DOHH2 (cell line): ENCODE measurements at regions not wholly inside any gene's neighbourhood (a gene's known extent, or its start where the extent isn't known, plus 50 kb on each side); places are given as distances from the start of the nearest gene placed in this dataset.

ENCODE experiments used
- H3F3A ChIP-seq: fragments of 200-600 bp; sonication (generic), shearing (Covaris generic); 2 replicates; pipeline ENCODE4 v1.6.0; 2016; ENCODE audit warnings: antibody characterized with exemption, mild to moderate bottlenecking; ENCODE audit not compliant: control insufficient read depth, insufficient read depth
- H3K27ac ChIP-seq: fragments of 200-600 bp; sonication (generic); 2 replicates; pipeline ENCODE4 v1.5.1; 2014; ENCODE audit warnings: low read depth, mild to moderate bottlenecking, low read length, moderate library complexity
- H3K27me3 ChIP-seq: fragments of 200-600 bp; sonication (generic); 2 replicates; pipeline ENCODE4 v1.6.1; 2014; ENCODE audit warnings: mild to moderate bottlenecking, low read length, mixed read lengths; ENCODE audit not compliant: control insufficient read depth
- H3K36me3 ChIP-seq: fragments of 200-600 bp; sonication (generic); 2 replicates; pipeline ENCODE4 v1.6.1; 2014; ENCODE audit warnings: mild to moderate bottlenecking, low read length, moderate library complexity, mixed read lengths; ENCODE audit not compliant: control insufficient read depth
- H3K4me1 ChIP-seq: fragments of 200-600 bp; sonication (generic); 2 replicates; pipeline ENCODE4 v1.6.1; 2014; ENCODE audit warnings: mild to moderate bottlenecking, low read length, mixed read lengths; ENCODE audit not compliant: control insufficient read depth
- H3K4me2 ChIP-seq: fragments of 200-600 bp; sonication (generic); 2 replicates; pipeline ENCODE4 v1.6.0; 2014; ENCODE audit warnings: mild to moderate bottlenecking, low read length, moderate library complexity
- H3K4me3 ChIP-seq: fragments of 200-600 bp; sonication (generic); 2 replicates; pipeline ENCODE4 v1.5.1; 2014; ENCODE audit warnings: mild to moderate bottlenecking, low read length, mixed read lengths
- H3K79me2 ChIP-seq: fragments of 200-600 bp; sonication (generic); 2 replicates; pipeline ENCODE4 v1.6.1; 2014; ENCODE audit warnings: mild to moderate bottlenecking, low read length, mixed read lengths; ENCODE audit not compliant: control insufficient read depth
- H3K9me2 ChIP-seq: fragments of 200-600 bp; sonication (generic); replicated peaks from 2 replicates; pipeline ENCODE4 v1.6.1; 2014; ENCODE audit warnings: mild to moderate bottlenecking, low read length, mixed read lengths; ENCODE audit not compliant: control insufficient read depth
- H3K9me3 ChIP-seq: fragments of 200-600 bp; sonication (generic); 2 replicates; pipeline ENCODE4 v1.6.1; 2014; ENCODE audit warnings: antibody characterized with exemption, low read length, mixed read lengths; ENCODE audit not compliant: control insufficient read depth, insufficient read depth
- H4K20me1 ChIP-seq: fragments of 200-600 bp; sonication (generic); 2 replicates; pipeline ENCODE4 v1.6.0; 2014; ENCODE audit warnings: low read depth, mild to moderate bottlenecking, antibody characterized with exemption, low read length, moderate library complexity; ENCODE audit not compliant: control insufficient read depth, insufficient read depth
- EZH2phosphoT487 ChIP-seq: fragments of 200-600 bp; sonication (generic); IDR thresholded peaks from 2 replicates; pipeline ENCODE4 v1.6.1; 2017; ENCODE audit warnings: borderline replicate concordance, mild to moderate bottlenecking, antibody characterized with exemption, low read length, moderate library complexity, mixed read lengths
- TF ChIP-seq, protein P1 (sequence below): fragments of 200-600 bp; sonication (generic); IDR thresholded peaks from one replicate; pipeline ENCODE4 v1.5.1; 2014; ENCODE audit warnings: antibody characterized with exemption, mild to moderate bottlenecking, low read depth, low read length; ENCODE audit not compliant: poor library complexity, severe bottlenecking

GRCh38 chr13:57224414-57224813, 57.4 kb downstream of the PRR20E start:
- Histone ChIP-seq H3K36me3 (no peaks in the 10 kb centered on the region), H4K20me1 (no peaks in the 10 kb centered on the region), H3K9me3 (no peaks in the 10 kb centered on the region), H3K4me3 (no peak overlapping the region), H3K4me2 (no peak overlapping the region), H3K27ac (no peak overlapping the region), H3K4me1 (no peaks in the 10 kb centered on the region), H3K27me3 (no peaks in the 10 kb centered on the region), H3K9me2 (no peaks in the 10 kb centered on the region), H3F3A (no peaks in the 10 kb centered on the region), H3K79me2 (no peaks in the 10 kb centered on the region)
- TF ChIP-seq, protein P1, sequence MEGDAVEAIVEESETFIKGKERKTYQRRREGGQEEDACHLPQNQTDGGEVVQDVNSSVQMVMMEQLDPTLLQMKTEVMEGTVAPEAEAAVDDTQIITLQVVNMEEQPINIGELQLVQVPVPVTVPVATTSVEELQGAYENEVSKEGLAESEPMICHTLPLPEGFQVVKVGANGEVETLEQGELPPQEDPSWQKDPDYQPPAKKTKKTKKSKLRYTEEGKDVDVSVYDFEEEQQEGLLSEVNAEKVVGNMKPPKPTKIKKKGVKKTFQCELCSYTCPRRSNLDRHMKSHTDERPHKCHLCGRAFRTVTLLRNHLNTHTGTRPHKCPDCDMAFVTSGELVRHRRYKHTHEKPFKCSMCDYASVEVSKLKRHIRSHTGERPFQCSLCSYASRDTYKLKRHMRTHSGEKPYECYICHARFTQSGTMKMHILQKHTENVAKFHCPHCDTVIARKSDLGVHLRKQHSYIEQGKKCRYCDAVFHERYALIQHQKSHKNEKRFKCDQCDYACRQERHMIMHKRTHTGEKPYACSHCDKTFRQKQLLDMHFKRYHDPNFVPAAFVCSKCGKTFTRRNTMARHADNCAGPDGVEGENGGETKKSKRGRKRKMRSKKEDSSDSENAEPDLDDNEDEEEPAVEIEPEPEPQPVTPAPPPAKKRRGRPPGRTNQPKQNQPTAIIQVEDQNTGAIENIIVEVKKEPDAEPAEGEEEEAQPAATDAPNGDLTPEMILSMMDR: no peak
- no peak for TF ChIP-seq EZH2phosphoT487

GRCh38 chr13:57250472-57250871, 83.5 kb downstream of the PRR20E start:
- H3K36me3 ChIP-seq: no peaks in the 10 kb centered on the region
- H3K27ac ChIP-seq: no peak overlapping the region
- H4K20me1 ChIP-seq: no peaks in the 10 kb centered on the region
- H3K4me3 ChIP-seq: no peak overlapping the region
- no peaks in the 10 kb centered on the region for H3K9me3 ChIP-seq
- no peaks in the 10 kb centered on the region for H3K27me3 ChIP-seq
- H3F3A ChIP-seq: no peaks in the 10 kb centered on the region
- TF ChIP-seq EZH2phosphoT487: no peak
- TF ChIP-seq, protein P1: no peak
- H3K79me2 ChIP-seq: no peaks in the 10 kb centered on the region
- no peaks in the 10 kb centered on the region for H3K4me1 ChIP-seq
- H3K9me2 ChIP-seq: no peaks in the 10 kb centered on the region
- no peak overlapping the region for H3K4me2 ChIP-seq

DNA sequence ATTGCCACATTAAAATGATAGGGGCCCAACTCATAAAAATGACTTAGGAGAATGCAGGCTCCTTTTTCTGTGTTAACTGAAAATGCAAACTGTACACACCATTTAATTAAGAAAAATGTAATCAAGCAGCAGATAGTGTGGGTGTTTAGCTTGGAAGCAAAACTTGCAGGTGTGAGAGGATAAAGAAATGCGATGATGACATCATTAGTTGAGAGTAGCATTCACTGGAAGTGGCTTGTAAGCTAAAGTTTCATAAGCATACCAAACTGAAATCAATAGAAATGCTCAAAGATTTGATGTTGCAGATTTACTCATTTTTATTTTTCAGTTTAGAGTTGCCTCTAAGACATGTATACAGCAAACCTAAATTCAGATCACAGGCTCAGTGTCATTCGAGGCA, 86.6 kb downstream of the PRR20E start:
- Histone ChIP-seq H3K4me3 (no peak overlapping the region), H3K4me1 (no peaks in the 10 kb centered on the region), H3K9me2 (no peaks in the 10 kb centered on the region), H3K4me2 (no peak overlapping the region), H3K27ac (no peak overlapping the region), H3F3A (no peaks in the 10 kb centered on the region), H3K36me3 (no peaks in the 10 kb centered on the region), H3K27me3 (no peaks in the 10 kb centered on the region), H3K9me3 (no peaks in the 10 kb centered on the region), H4K20me1 (no peaks in the 10 kb centered on the region), H3K79me2 (no peaks in the 10 kb centered on the region)
- TF ChIP-seq, protein P1: no peak
- no peak for TF ChIP-seq EZH2phosphoT487

GRCh38 chr13:57264965-57265364, 98.0 kb downstream of the PRR20E start:
- no peak overlapping the region for H3K4me2 ChIP-seq
- no peaks in the 10 kb centered on the region for H3K79me2 ChIP-seq
- H3K27me3 ChIP-seq: no peaks in the 10 kb centered on the region
- no peaks in the 10 kb centered on the region for H4K20me1 ChIP-seq
- H3K4me1 ChIP-seq: no peaks in the 10 kb centered on the region
- H3K27ac ChIP-seq: no peak overlapping the region
- H3K4me3 ChIP-seq: no peak overlapping the region
- H3K9me2 ChIP-seq: no peaks in the 10 kb centered on the region
- peaks cover 4% of the 10 kb centered on the region; the same call in 1 of the 2 replicates for H3K9me3 ChIP-seq
- no peaks in the 10 kb centered on the region for H3K36me3 ChIP-seq
- H3F3A ChIP-seq: no peaks in the 10 kb centered on the region
- TF ChIP-seq, protein P1: no peak
- TF ChIP-seq EZH2phosphoT487: no peak
